SJSA1 (cell line): ENCODE measurements at regions not wholly inside any gene's neighbourhood (a gene's known extent, or its start where the extent isn't known, plus 50 kb on each side); places are given as distances from the start of the nearest gene placed in this dataset.
"Not testable (repeated sequence)": the region's sequence is repeated elsewhere in the genome, so short reads cannot be mapped to it uniquely, and the experiment has no call there.

ENCODE experiments used
- DNase-seq, 2 experiments: peaks; one replicate each; pipeline ENCODE4 v3.0.0-alpha.2; 2015 to 2020; ENCODE audit warnings: low spot score in 2 of 2, low read depth in 1 of 2
- H3K27ac ChIP-seq: fragments of 250-450 bp; sonication (Bioruptor Pico); 2 replicates; pipeline ENCODE4 v1.5.1; 2020; ENCODE audit warnings: mild to moderate bottlenecking, moderate library complexity
- H3K27me3 ChIP-seq: fragments of 250-450 bp; sonication (Bioruptor Pico); replicated peaks from 2 replicates; pipeline ENCODE4 v1.5.1; 2020; ENCODE audit warnings: mild to moderate bottlenecking, moderate library complexity
- H3K36me3 ChIP-seq: fragments of 250-450 bp; sonication (Bioruptor Pico); 2 replicates; pipeline ENCODE4 v1.5.1; 2020; ENCODE audit warnings: mild to moderate bottlenecking
- H3K4me1 ChIP-seq: fragments of 250-450 bp; sonication (Bioruptor Pico); replicated peaks from 2 replicates; pipeline ENCODE4 v1.6.1; 2021; ENCODE audit warnings: mild to moderate bottlenecking
- H3K4me3 ChIP-seq: fragments of 250-450 bp; sonication (Bioruptor Pico); 2 replicates; pipeline ENCODE4 v1.5.1; 2020; ENCODE audit warnings: mild to moderate bottlenecking
- H3K9me3 ChIP-seq: fragments of 250-450 bp; sonication (Bioruptor Pico); replicated peaks from 2 replicates; pipeline ENCODE4 v1.5.1; 2020; ENCODE audit warnings: mild to moderate bottlenecking

DNA sequence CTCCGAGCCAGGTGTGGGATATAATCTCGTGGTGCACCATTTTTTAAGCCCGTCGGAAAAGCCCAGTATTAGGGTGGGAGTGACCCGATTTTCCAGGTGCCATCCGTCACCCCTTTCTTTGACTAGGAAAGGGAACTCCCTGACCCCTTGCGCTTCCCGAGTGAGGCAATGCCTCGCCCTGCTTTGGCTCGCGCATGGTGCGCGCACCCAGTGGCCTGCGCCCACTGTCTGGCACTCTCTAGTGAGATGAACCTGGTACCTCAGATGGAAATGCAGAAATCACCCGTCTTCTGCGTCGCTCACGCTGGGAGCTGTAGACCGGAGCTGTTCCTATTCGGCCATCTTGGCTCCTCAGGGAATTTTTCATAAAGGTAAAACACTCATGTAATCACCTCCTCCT lies 63.9 kb downstream of the RWDD3 start:
- not testable (repeated sequence) for H3K4me3 ChIP-seq, H3K9me3 ChIP-seq, H3K36me3 ChIP-seq, H3K4me1 ChIP-seq, DNase-seq, H3K27ac ChIP-seq, H3K27me3 ChIP-seq

DNA sequence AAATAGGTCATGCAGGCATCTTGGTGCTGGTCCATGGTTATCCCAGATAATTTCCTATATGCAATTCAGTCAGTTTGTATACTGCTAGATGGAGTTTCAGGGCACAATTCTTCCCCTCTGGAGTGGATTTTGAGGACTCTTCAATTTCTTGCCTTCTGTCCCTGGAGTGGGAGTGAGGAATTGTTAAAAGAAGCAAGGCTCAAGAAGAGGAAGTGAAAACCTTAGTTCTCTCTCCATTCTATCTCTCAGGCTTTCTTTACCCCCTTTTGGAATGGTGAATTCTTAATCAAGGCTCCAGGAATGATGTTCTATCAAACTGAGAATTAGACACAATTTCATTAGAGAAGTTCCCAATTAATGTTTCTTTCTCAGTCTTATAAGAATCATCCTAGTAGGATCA lies 67.1 kb downstream of the RWDD3 start:
- H3K27me3 ChIP-seq, result no peaks in the 10 kb centered on the region
- H3K27ac ChIP-seq, result no peak overlapping the region
- no peaks in the 10 kb centered on the region for H3K4me1 ChIP-seq
- H3K9me3 ChIP-seq, result no peaks in the 10 kb centered on the region
- no peak for DNase-seq
- H3K36me3 ChIP-seq, result no peaks in the 10 kb centered on the region
- H3K4me3 ChIP-seq, result no peak overlapping the region

DNA sequence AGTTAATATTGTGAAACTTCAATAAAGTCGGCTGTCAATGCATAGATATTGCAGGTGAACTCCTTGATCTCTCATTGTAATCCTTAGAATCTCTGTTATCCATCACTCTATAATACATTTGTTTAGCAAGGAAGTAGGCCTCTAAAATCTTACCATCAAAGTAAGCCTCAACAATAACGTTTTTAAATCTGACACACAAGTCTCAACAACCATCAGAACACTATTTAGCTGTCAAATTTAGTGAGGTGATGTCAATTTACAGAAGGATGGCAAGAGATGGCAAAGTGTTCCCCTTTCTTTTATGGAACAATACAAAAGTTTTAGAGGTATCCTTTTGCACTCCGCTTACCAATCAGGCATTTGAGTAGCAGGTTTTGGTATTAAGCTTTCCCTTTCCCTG lies 67.6 kb downstream of the RWDD3 start:
- Histone ChIP-seq H3K9me3 (no peaks in the 10 kb centered on the region), H3K27me3 (no peaks in the 10 kb centered on the region), H3K4me1 (no peaks in the 10 kb centered on the region), H3K4me3 (no peak overlapping the region), H3K27ac (no peak overlapping the region), H3K36me3 (no peaks in the 10 kb centered on the region)
- DNase-seq, result no peak

DNA sequence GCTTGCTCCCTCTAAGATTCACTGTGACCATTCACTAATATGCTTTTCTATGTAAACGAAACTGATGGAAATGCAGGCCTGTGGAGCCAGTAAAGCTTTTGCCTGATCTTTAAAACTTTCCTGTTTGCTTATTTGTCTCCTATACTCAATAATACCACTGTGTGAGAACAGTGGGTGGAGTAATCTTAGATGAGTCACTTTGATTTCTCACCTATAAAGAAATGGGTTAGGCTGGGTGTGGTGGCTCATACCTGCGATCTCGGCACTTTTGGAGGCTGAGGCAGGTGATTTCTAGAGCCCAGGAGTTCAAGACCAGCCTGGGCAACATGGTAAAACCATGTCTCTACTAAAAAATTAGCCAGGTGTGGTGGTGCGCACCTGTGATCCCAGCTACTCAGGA lies 70.8 kb downstream of the RWDD3 start:
- Histone ChIP-seq H3K36me3 (no peaks in the 10 kb centered on the region), H3K27me3 (no peaks in the 10 kb centered on the region), H3K4me1 (no peaks in the 10 kb centered on the region), H3K27ac (no peak overlapping the region), H3K9me3 (no peaks in the 10 kb centered on the region), H3K4me3 (no peak overlapping the region)
- DNase-seq, result no peak

DNA sequence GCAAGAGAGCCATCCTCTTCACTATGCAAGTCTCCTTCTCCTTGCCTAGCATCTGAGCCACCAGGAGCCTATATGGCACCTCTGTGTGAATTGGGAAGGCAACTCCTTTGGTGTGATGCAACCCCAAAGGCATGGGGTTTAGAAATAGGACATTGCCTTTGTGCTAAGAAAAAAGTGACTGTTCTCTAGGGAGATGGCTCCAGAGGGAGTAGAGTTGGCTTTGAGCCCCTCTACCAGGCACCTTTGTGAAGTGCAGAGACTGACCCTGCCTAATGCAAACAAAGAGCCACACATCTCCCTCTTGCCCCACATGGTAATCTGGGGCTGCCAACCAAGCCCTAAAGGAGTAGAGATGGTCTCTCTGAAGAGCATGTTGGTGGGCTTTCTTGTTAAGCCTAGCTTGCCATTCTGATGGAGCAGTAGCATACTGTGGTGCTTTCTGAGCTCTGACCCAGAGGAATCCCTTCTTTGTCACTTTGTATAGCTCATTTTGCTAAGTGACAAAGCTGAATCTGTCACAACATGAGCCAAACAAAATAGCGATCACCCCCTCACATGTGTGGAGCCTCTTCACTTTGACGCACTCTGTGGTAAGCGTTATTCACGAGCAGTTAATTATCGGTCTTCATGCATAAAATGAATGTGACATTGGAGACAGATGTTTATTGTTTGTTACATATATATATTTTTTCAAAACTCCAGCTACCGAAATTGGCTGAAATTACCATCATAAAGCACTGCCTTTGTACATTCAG lies 74.4 kb downstream of the RWDD3 start:
- no peaks in the 10 kb centered on the region for H3K27me3 ChIP-seq
- DNase-seq, result no peak

DNA sequence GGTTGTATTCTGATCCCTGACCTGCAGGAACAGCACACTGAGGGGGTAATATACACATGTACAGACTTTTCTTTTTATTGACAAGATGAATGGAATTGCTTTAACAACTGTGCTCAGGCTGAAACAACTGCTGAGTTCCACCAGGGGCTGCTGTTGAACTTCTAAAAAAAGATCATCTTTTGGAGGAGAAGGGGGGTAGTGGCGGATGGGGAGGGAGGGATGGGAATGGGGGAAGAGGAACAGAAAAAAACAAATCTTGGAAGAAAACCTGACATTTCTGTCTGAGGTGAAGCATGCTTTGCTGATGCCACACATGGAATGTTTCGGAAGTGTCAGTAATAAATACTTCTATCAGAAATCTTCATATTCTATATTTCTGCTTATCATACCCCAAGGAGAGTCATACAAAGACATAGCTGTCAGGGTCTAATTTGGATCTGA lies 75.0 kb downstream of the RWDD3 start:
- H3K36me3 ChIP-seq, result no peaks in the 10 kb centered on the region
- H3K4me3 ChIP-seq, result no peak overlapping the region
- no peaks in the 10 kb centered on the region for H3K4me1 ChIP-seq
- H3K27ac ChIP-seq, result no peak overlapping the region
- peak; percentile 28 to 48 for DNase-seq
- no peaks in the 10 kb centered on the region for H3K27me3 ChIP-seq
- no peaks in the 10 kb centered on the region for H3K9me3 ChIP-seq

More for the DNA sequence above, 74.4 kb downstream of the RWDD3 start:
- no peak overlapping the region for H3K27ac ChIP-seq
- no peaks in the 10 kb centered on the region for H3K4me1 ChIP-seq
- H3K9me3 ChIP-seq, result no peaks in the 10 kb centered on the region
- H3K4me3 ChIP-seq, result no peak overlapping the region
- no peaks in the 10 kb centered on the region for H3K36me3 ChIP-seq

DNA sequence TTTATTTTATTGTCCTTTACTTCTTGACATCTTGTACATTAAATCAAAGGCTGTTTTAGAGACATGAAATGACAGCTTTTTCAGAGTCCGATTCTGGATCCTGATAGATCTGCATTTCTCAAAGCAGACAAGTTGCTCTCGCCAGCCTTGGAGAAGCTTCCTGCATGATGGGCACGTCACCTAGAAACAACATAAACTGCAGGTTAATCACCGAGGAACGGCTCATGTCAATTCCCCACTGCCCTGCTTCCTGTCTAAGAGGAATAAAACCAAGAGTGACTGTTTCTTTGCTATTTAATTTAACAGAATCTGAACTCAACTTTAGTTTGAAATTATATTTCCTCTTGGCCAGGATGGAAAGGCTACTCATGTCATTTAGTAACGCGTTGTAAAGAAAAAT lies 77.0 kb downstream of the RWDD3 start:
- H3K4me1 ChIP-seq, result no peaks in the 10 kb centered on the region
- H3K27ac ChIP-seq, result no peak overlapping the region
- H3K27me3 ChIP-seq, result no peaks in the 10 kb centered on the region
- H3K9me3 ChIP-seq, result no peaks in the 10 kb centered on the region
- no peaks in the 10 kb centered on the region for H3K36me3 ChIP-seq
- DNase-seq, result no peak
- no peak overlapping the region for H3K4me3 ChIP-seq

DNA sequence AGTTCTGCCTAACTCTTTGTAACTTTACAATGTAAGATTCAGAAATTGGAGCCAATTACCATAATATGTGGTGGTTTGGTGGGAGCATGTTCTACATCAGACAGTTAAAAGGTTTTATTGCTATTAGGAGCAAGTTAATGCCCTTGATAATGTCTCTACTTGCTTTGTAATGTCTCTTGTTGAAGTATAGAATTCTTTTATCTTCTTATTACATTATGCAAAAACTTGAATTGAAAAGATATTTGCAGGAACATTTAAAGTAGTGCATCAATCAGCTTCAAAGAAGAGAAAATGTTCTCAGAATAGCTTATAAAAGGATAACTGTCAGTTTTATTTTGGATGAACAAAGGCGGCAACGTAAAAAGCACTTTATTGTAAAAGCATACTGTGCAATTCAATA lies 77.8 kb downstream of the RWDD3 start:
- no peak overlapping the region for H3K27ac ChIP-seq
- no peak for DNase-seq
- H3K36me3 ChIP-seq, result no peaks in the 10 kb centered on the region
- H3K27me3 ChIP-seq, result no peaks in the 10 kb centered on the region
- H3K4me1 ChIP-seq, result no peaks in the 10 kb centered on the region
- no peak overlapping the region for H3K4me3 ChIP-seq
- no peaks in the 10 kb centered on the region for H3K9me3 ChIP-seq

DNA sequence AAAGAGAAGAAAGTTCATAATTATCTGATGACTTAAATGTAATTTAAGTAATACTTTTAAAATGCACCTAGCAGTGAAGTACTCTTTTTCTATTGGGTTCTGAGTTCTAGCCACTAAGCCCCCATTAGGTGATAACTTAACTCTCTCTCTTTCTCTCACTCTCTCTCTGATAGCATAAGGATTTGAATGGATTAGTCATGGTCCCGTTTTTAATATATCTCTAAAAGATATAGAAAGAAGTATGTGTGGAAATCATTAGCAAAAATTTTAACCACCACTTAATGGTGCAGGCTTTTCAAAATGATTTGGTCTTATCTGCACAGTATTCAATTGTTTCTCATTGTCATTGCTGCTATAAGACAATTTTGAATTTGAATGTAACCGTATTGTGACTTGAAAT lies 78.2 kb downstream of the RWDD3 start:
- Histone ChIP-seq H3K4me1 (no peaks in the 10 kb centered on the region), H3K36me3 (no peaks in the 10 kb centered on the region), H3K9me3 (no peaks in the 10 kb centered on the region), H3K4me3 (no peak overlapping the region), H3K27ac (no peak overlapping the region), H3K27me3 (no peaks in the 10 kb centered on the region)
- DNase-seq, result no peak

DNA sequence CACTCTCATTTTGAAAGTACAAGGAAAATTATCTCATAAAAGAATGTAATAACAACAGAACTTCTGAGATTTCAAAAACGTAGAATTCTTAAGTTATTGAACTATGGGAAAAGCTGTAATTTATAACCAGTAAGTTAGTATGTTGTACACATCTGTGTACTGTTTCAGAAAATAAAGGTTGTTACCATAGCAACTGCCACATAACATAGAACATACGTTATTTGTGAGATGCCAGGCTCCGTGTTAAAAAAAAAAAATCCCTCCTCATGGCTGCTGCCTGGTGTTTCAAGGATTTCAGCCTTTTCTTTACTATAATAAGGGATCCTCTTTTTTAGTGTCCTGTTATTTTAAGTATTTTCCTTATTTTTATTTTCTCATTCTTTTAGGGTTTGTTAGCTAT lies 79.5 kb downstream of the RWDD3 start:
- no peak overlapping the region for H3K4me3 ChIP-seq
- no peaks in the 10 kb centered on the region for H3K4me1 ChIP-seq
- H3K27ac ChIP-seq, result no peak overlapping the region
- H3K27me3 ChIP-seq, result no peaks in the 10 kb centered on the region
- DNase-seq, result no peak
- H3K36me3 ChIP-seq, result no peaks in the 10 kb centered on the region
- H3K9me3 ChIP-seq, result no peaks in the 10 kb centered on the region

DNA sequence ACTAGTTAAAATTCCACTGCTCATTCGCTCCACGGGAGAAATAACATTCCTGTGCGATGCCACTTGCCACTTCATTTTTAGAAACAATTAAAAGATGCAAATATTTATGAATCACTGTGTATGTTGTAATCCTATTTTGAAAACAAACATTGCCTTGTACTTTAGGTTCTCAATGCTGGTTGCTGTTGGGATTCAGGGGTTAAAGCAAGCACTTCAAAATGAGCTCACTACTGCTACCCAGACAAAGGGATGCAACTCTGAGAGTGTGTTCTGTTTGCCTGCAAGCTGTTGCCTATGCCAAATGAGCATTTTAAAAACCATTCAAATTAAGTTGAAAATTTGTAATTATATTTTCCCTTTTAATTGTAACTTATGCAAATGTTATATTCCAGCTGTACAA lies 87.5 kb downstream of the RWDD3 start:
- Histone ChIP-seq H3K27me3 (no peaks in the 10 kb centered on the region; the same call in 1 of the 2 replicates), H3K9me3 (no peaks in the 10 kb centered on the region), H3K4me1 (peaks cover 14% of the 10 kb centered on the region; the same call in 1 of the 2 replicates), H3K4me3 (no peak overlapping the region), H3K27ac (no peak overlapping the region), H3K36me3 (no peaks in the 10 kb centered on the region)
- no peak for DNase-seq

DNA sequence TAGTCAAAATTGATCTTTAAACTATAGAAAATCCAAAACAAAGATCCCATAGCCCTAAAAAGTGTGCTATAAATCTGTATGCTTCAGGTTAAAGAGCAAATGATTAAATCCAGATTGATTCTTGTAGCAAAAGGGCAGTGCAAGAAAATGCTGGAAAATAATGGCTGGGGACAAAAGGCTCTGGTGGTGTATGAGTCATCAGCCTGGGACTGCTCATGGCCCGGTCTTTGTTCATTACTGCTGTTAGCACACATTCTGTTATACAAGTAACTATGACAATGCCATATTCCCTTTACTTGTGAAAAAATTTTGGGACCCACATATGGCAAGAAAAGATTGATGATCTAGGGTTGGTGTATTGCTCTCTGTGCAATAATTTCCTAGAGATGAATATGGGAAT lies 89.1 kb downstream of the RWDD3 start:
- Histone ChIP-seq H3K4me3 (no peak overlapping the region), H3K27ac (no peak overlapping the region), H3K9me3 (no peaks in the 10 kb centered on the region), H3K36me3 (no peaks in the 10 kb centered on the region), H3K4me1 (peaks cover 14% of the 10 kb centered on the region; the same call in 1 of the 2 replicates), H3K27me3 (no peaks in the 10 kb centered on the region; the same call in 1 of the 2 replicates)
- peak; percentile 31 to 56 for DNase-seq

DNA sequence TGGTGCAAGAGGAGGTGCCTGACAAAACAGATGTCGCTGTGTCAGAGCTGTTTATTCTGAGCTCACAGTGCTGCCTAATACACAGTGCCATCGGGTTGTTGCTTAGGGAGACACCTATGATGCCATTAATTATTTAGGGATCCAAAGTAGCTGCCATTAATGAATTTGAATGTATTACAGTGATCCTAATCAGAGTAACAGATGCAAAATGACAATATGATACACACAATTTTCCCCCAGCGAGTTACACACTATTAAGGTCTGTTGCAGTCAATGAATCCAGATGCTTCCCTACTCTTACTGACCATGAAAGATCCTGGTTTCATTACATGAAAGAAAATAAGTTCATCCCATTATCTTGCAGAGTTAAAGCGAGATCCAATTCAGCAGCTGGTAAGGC lies 91.3 kb downstream of the RWDD3 start:
- Histone ChIP-seq H3K4me1 (peaks cover 14% of the 10 kb centered on the region; the same call in 1 of the 2 replicates), H3K27ac (no peak overlapping the region), H3K9me3 (0 out of 2 replicates have a peak, but pooled peaks cover 2% of the 10 kb centered on the region), H3K36me3 (no peaks in the 10 kb centered on the region), H3K4me3 (no peak overlapping the region), H3K27me3 (no peaks in the 10 kb centered on the region; the same call in 1 of the 2 replicates)
- no peak for DNase-seq

DNA sequence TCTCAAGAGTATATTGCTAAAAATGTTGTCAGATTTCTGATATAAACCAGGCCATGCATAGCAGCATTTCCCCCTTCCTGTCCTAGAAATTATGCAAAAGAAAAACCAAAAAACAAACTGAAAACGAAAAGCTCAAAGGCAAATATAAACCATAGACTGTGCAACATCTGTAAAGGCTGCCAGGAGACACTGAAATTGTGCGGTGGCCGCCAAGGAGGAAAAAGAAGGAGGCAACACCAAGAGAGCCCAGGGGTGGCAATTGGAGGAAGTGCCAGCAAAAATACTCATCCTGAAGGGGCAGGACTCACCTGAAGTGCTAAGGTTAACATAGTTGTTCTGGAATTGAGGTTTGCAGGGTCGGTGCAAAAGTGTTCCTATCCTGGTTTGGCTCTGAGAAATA lies 92.0 kb downstream of the RWDD3 start:
- no peak overlapping the region for H3K27ac ChIP-seq
- no peak overlapping the region for H3K4me3 ChIP-seq

DNA sequence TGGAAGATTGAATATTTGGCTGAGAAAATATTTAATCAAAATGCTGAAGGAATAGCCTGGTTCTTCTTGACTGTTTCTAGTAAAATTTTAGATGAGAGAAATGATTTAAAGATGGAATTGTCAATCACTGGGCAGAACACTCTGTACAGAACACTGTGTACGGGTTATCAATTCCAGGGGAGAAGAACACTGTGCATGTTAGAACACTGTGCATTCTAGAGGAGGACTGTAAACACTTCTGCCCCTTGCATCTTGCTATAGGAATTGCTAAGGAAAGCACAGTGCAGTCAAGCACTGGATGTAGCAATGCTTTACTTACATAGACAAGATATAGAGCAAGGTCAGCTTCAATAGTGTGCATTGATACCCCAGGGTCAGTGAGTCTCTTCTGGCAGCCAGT lies 98.7 kb downstream of the RWDD3 start:
- Histone ChIP-seq H3K27me3 (no peaks in the 10 kb centered on the region), H3K4me1 (no peaks in the 10 kb centered on the region)
- no peak for DNase-seq

More for the DNA sequence above, 92.0 kb downstream of the RWDD3 start:
- no peaks in the 10 kb centered on the region; the same call in 1 of the 2 replicates for H3K27me3 ChIP-seq
- no peaks in the 10 kb centered on the region for H3K36me3 ChIP-seq
- DNase-seq, result no peak
- H3K4me1 ChIP-seq, result peaks cover 14% of the 10 kb centered on the region; the same call in 1 of the 2 replicates
- 0 out of 2 replicates have a peak, but pooled peaks cover 3% of the 10 kb centered on the region for H3K9me3 ChIP-seq

More for the DNA sequence above, 98.7 kb downstream of the RWDD3 start:
- 0 out of 2 replicates have a peak, but pooled peaks cover 3% of the 10 kb centered on the region for H3K9me3 ChIP-seq
- no peaks in the 10 kb centered on the region for H3K36me3 ChIP-seq
- no peak overlapping the region for H3K4me3 ChIP-seq
- H3K27ac ChIP-seq, result no peak overlapping the region
